Sciatic nerve (tissue), 2 donors: ENCODE measurements at regions not wholly inside any gene's neighbourhood (a gene's known extent, or its start where the extent isn't known, plus 50 kb on each side); places are given as distances from the start of the nearest gene placed in this dataset.
A peak's percentile ranks its signal among the peaks of the same experiment; 100 is the strongest.

Experiments
- ATAC-seq: fragments of 200-7000 bp; cut with Tn5 transposase; one replicate; pipeline ENCODE4 v1.9.1; 2020; ENCODE audit warnings: mild to moderate bottlenecking, moderate library complexity
- DNase-seq: peaks from one replicate; pipeline ENCODE4 v3.0.0-alpha.2; 2020; ENCODE audit warnings: low spot score
- intact Hi-C: fragments of 100-400 bp; cut with DNase I; formaldehyde crosslinking; loops from one replicate; pipeline ENCODE4 v1.14.2; 2022
- donor health status: DM: no; HTN: no; CAD: no.
- donor health status: DM: no; HTN: no; CAD: no.

- no peak for DNase-seq
- intact Hi-C loops = no loop called here
- ATAC-seq = no peak
These were observed 86.2 kb upstream of the COL5A2 start for GRCh38 chr2:189265696-189266320.

GRCh38 chr2:189267491-189267890 lies 87.9 kb upstream of the COL5A2 start:
- no peak for DNase-seq
- no peak for ATAC-seq
- intact Hi-C loops = no loop called here

GRCh38 chr2:189267925-189268579 lies 88.5 kb upstream of the COL5A2 start:
- ATAC-seq (no peak), DNase-seq (no peak)
- intact Hi-C loops = no loop called here

GRCh38 chr2:189268763-189269162 lies 89.2 kb upstream of the COL5A2 start:
- intact Hi-C loops = no loop called here
- ATAC-seq (no peak), DNase-seq (no peak)

- no peak for ATAC-seq
- intact Hi-C loops = no loop called here
- DNase-seq = no peak
These were observed 94.2 kb upstream of the COL5A2 start for GRCh38 chr2:189273734-189274133.

GRCh38 chr2:189274361-189274760 lies 94.8 kb upstream of the COL5A2 start:
- no peak for ATAC-seq
- intact Hi-C loops = no loop called here
- DNase-seq = no peak

- intact Hi-C loops = no loop called here
- ATAC-seq (no peak), DNase-seq (no peak)
These were observed 96.7 kb upstream of the COL5A2 start for GRCh38 chr2:189276277-189276676.

- intact Hi-C loops = no loop called here
- DNase-seq = no peak
- ATAC-seq = no peak
These were observed 101.6 kb upstream of the COL5A2 start for GRCh38 chr2:189281201-189281600.

GRCh38 chr2:189285349-189285748 lies 105.8 kb upstream of the COL5A2 start:
- no peak for ATAC-seq
- intact Hi-C loops = no loop called here
- no peak for DNase-seq

- peak; percentile 86 for ATAC-seq
- intact Hi-C loops = no loop called here
- no peak for DNase-seq
These were observed 106.5 kb upstream of the COL5A2 start for GRCh38 chr2:189285962-189286645.

GRCh38 chr2:189287363-189287762 lies 107.8 kb upstream of the COL5A2 start:
- no peak for DNase-seq
- ATAC-seq = no peak
- intact Hi-C loops = no loop called here

- intact Hi-C loops = no loop called here
- ATAC-seq = peak; percentile 83
These were observed 108.5 kb upstream of the COL5A2 start for GRCh38 chr2:189287982-189288521.

GRCh38 chr2:189291460-189291859 lies 111.9 kb upstream of the COL5A2 start:
- DNase-seq = no peak
- intact Hi-C loops = no loop called here
- ATAC-seq = no peak

More at GRCh38 chr2:189287982-189288521, 108.5 kb upstream of the COL5A2 start:
- no peak for DNase-seq

GRCh38 chr2:189293164-189293563 lies 113.6 kb upstream of the COL5A2 start:
- ATAC-seq = no peak
- intact Hi-C loops = no loop called here

GRCh38 chr2:189297446-189297845 lies 117.9 kb upstream of the COL5A2 start:
- DNase-seq (no peak), ATAC-seq (no peak)
- intact Hi-C loops = no loop called here

More at GRCh38 chr2:189293164-189293563, 113.6 kb upstream of the COL5A2 start:
- DNase-seq = no peak

GRCh38 chr2:189298038-189298437 lies 118.5 kb upstream of the COL5A2 start:
- DNase-seq = no peak
- intact Hi-C loops = no loop called here

GRCh38 chr2:189298481-189298880 lies 118.9 kb upstream of the COL5A2 start:
- intact Hi-C loops = no loop called here

More at GRCh38 chr2:189298038-189298437, 118.5 kb upstream of the COL5A2 start:
- ATAC-seq = no peak

GRCh38 chr2:189299974-189300373 lies 120.4 kb upstream of the COL5A2 start:
- DNase-seq (no peak), ATAC-seq (no peak)
- intact Hi-C loops = no loop called here

More at GRCh38 chr2:189298481-189298880, 118.9 kb upstream of the COL5A2 start:
- DNase-seq (no peak), ATAC-seq (no peak)

- intact Hi-C loops = no loop called here
- DNase-seq (no peak), ATAC-seq (no peak)
These were observed 121.4 kb upstream of the COL5A2 start for GRCh38 chr2:189300916-189301315.
